H54 (cell line): ENCODE measurements at regions not wholly inside any gene's neighbourhood (a gene's known extent, or its start where the extent isn't known, plus 50 kb on each side); places are given as distances from the start of the nearest gene placed in this dataset.

Experiments used
- DNase-seq: peaks from one replicate; pipeline ENCODE4 v3.0.0; 2011; ENCODE audit warnings: low spot score, mixed read lengths; ENCODE audit not compliant: insufficient read length
- FAIRE-seq: peaks from 3 replicates; lab custom pipeline; 2011; peaks lifted over from hg19 to GRCh38; lab: Jason Lieb, UNC
- POLR2A ChIP-seq: IDR thresholded peaks from 2 replicates; pipeline ENCODE4 v1.6.1; 2011; ENCODE audit warnings: low read depth, mild to moderate bottlenecking, low read length

DNA sequence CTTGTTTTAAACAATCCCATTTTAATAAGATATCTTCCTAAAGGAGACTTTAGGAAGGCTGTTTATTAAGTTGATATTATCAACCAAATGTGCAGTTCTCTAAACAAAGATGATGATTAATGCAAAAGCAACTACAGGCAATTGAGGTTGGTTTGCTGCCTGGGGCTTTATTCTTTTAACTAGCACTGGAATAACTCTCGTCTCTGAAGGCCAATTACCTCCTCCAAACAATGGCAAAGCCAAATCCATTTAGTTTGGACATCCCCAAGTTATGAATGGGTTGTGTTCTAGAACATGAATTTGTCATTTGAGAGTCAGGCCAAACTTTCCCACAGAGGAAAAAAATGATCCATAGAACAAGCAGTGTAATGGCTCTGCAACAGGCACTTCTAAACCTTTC, 114.1 kb downstream of the SLC16A9 start:
- TF ChIP-seq POLR2A, result no peak
- FAIRE-seq (no peak), DNase-seq (no peak)

DNA sequence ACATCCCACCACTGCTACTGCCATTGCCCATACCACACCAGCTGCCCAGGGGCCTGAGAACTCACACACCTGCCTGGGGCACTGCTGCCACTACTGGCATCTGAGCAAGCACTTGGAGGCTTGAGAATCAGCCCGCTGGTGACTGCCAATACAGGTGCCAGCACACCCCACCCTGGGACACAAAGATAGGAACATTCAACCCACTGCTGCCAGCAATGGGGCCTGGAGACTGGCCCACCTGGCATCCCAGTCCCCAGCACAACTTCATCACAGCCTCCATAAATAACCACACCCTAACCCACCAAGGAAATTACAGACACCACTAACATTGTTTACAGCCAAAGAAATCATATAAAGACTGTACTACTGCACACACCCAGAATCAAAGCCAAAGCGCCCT, 115.9 kb downstream of the SLC16A9 start:
- FAIRE-seq (no peak), DNase-seq (no peak)
- TF ChIP-seq POLR2A, result no peak

DNA sequence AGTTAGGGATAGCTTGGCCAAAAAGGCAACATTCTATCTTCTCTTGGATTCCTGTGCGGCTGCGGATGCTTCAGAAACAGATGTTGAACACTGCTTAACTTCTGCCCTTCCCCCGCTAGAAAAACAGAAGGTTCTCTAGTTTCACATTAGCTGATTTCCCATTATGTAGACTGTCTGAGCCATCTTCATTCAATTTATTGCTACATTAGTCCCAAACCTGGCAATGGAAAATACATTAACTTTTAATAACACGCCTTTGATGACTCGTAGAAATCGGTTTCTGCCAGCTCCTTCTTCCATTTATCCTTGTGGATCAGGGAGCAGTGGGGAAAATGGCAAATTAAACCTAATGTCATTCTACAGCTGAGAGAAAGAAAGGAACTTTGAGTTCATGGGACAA, 119.9 kb downstream of the SLC16A9 start:
- DNase-seq (no peak), FAIRE-seq (no peak)
- no peak for TF ChIP-seq POLR2A

DNA sequence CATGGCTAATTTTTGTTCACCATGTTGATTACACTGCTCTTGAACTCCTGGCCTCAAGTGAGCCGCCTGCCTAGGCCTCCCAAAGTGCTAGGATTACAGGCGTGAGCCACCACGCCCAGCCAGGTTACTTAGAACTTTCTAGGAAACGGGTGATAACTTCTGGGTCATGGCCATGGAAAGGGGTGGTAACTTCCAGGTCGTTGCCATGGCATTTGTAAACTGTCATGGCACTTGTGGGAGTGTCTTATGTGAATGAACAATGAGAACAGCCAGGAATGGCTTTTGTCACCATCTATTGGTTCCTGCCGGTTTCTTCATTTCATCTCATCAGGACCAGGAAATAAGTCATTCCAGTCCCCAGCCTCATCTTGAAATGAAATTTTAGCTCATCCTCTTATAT, 120.9 kb downstream of the SLC16A9 start:
- no peak for TF ChIP-seq POLR2A
- no peak for FAIRE-seq

DNA sequence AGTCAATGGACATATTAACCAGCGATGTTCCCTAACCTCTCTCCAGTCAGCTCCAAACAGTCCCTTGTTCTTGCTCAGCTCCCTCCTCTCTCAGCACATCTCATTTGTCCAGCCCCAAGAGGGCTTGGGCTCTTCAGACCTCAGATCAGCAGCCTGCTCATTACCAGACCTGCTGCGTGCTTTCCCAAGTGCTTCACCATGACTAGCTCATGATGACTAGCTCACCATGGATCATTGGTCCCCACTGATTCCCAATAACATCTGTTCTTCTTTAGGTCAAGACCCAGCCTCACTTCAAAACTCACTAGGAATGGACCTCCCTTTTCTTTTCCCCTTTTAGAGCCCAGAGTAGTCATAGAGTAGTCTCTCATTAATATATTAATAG, 121.9 kb downstream of the SLC16A9 start:
- no peak for DNase-seq
- no peak for TF ChIP-seq POLR2A
- no peak for FAIRE-seq

More for the DNA sequence above, 120.9 kb downstream of the SLC16A9 start:
- no peak for DNase-seq

DNA sequence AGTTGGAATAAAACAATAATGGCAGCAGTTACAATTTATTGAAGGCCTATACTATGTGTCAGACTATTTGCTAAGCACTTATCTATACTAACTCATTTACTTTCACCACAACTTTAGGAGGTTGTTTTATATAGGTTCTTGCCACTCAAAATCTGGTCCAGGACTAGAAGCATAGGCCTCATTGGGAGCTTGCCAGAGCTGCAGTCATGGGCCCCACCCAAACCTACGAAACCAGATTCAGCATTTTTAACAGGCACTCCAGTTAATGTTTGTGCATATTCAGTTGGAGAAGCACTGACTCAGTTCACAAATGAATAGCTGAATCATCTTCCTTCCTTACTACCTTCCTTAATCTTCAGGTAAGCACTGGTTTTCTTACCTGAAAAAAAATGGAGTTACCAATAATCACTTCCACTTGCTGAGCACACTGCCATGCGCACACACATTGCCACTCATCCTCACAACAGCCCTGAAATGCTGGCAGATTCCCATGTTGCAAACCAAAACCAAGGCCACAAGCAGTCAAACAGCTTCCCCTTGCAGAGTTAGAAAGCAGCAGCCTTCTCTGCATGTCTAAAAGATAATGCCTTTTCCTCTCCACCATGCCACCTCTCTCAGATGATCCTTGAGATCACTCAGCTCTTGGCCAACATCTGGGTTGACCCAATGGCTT, 122.4 kb downstream of the SLC16A9 start:
- FAIRE-seq, result no peak

DNA sequence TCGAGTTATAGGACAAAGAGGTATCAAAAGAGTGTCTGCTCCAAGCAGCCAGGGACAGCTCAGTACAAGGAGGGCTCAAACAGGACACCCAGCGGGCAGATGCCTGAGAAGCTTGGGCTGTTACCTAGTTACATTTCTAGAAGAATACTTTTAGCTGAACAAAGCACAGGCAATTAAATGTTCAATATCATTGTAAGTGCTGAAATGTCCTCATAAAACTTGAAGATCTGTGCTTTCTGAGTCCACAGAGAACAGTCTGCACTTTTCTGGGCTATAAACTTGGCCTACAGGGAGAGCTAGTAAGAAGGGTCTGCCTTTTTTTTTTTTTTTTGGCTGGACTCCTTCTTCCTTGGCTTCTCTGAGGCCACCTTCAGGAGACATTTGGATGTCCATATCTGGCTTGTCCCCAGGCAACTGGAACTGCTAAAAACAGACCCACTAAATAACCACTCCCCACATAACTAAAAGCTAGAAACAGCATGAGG, 123.2 kb downstream of the SLC16A9 start:
- no peak for DNase-seq
- no peak for TF ChIP-seq POLR2A
- no peak for FAIRE-seq

More for the DNA sequence above, 122.4 kb downstream of the SLC16A9 start:
- no peak for DNase-seq
- TF ChIP-seq POLR2A, result no peak

DNA sequence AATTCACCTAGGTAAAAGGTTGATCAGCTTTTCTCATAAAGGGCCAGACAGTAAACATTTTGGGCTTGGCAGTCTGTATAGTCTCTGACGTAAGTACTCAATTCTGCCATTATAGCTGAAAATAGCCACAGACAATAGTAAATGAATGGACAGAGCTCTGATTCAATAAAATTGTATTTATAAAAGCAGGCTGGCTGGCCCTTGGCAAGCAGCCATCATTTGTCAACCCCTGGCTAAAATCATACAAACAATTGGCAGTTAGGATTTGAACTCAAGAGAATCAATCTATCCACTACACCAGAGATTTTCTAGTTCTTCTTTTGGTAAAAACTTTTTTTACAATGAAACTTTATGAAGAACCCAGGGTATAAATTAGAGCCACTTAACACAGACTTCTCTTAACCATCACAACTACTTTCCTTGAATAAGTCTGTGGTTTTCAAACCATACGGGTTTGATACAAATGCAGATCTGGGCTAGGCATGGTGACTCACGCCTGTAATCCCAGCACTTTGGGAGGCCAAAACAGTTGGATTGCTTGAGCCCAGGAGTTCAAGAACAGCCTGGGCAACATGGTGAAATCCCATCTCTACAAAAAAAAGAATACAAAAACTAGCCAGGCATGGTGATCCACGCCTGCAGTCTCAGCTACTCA, 124.5 kb downstream of the SLC16A9 start:
- no peak for TF ChIP-seq POLR2A
- no peak for DNase-seq
- FAIRE-seq, result no peak

DNA sequence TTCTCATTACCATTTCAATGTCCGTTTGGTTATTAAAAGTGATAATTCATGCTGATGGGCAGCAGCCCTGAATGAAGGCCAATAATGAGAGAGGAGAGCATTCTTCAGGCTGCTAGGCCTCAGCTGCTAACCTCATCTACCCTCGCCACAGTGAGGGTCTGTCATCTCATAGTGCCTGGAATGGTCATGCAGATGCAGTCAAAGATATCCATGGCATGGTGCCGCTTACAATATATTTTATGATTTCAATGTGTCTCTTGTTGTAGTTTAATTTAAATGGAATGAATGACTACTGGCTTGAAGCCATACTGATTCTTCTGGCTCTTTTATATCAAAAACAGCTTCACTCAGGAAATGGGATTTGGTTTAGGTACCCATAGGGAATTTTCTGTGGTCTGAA, 126.9 kb downstream of the SLC16A9 start:
- DNase-seq (no peak), FAIRE-seq (no peak)
- TF ChIP-seq POLR2A, result no peak

DNA sequence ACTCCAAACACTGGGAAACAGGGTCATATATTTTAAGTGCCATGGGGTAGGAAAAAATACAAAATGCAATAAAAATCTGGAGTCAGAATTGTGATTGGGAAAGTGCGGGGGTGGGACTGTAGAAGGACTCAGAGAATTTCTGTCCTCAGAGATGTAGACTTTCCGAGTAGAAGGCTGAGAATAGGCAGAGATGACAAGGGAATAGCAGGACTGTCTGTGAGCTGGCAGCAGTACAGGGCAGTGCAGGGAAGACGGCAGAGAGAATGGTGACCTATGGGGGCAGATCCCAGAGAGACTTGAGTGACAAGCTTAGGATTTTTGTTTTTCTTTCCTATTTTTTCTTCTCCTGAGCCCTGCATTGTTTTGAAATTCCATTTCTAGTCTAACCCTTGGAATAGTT, 127.6 kb downstream of the SLC16A9 start:
- no peak for TF ChIP-seq POLR2A
- no peak for FAIRE-seq
- DNase-seq, result no peak

DNA sequence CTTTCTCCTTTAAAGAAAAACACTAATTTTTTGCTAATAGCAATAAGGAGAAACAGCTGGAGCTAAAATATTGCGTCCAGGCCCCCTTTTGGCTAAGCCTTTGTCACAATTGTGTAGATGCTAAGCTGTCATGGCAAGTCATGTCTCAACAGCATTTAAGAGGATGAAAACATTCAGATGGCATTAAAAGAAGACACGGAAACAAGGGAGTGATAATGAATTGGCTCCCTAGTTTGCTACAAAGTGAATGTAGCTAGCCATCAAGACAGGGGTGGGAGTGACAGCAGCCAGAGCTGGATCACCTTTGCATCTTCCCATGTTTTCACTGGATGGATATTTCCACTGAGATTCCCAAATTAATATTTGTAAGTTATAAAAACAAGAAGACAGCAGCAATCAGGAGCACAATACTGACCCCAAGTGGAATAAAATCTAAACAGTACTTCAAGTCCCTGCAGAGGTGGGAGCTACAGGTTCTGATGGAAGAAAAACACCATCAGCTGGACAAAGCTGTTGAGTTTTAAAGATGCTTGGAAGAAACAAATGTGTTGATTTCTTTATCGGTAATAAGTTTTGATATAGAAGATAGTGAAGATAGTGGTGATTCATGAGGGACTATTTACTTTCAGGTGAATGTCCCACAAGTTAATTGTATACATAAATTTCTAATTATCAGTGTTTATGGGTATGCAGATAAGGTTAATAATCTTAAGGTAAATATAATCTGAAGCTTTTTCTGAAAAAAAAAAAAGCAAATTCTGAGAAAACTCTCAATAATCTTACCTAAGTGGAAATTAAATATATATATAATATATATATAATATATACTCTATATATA, 129.4 kb downstream of the SLC16A9 start:
- FAIRE-seq (peak; percentile 11), DNase-seq (no peak)
- no peak for TF ChIP-seq POLR2A

DNA sequence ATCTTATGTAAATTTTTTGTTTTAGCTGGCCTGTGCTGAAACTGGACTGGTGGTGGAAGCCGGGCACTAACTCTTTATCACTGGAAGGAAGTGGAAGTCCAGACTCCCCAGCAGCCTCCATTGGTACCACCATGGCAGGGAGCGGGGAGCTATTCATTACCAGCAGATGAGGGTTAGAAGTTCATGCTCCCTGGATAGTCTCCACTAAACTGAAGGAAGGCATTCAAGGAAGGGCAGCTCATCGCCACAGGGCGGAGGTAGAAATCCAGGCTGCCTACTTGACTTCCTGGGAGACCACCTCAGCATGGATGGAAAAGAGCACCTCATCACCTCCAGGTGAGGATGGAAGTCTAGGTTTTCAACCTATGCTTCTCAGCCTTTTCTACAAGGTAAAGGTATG, 130.9 kb downstream of the SLC16A9 start:
- DNase-seq (no peak), FAIRE-seq (no peak)
- TF ChIP-seq POLR2A, result no peak

DNA sequence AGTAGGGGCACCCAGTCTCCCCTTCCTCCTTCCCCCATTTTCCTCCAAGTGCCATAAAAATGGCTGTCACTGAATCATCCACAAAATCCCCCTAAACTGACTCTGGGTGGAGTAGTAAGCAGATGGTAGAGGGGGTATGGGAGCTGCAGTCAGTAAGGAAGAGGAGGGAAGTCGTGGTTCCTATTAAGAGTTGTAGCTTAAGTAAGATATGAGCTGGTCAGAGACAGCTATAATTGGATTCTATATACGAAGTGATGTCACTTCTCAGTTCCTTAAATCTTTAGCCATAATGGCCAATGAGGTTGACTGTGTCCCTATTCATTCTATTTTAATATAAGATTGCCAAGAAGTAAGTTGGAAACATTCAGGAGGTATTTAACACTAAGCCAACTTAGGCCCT, 131.7 kb downstream of the SLC16A9 start:
- TF ChIP-seq POLR2A, result no peak
- no peak for DNase-seq
- no peak for FAIRE-seq

DNA sequence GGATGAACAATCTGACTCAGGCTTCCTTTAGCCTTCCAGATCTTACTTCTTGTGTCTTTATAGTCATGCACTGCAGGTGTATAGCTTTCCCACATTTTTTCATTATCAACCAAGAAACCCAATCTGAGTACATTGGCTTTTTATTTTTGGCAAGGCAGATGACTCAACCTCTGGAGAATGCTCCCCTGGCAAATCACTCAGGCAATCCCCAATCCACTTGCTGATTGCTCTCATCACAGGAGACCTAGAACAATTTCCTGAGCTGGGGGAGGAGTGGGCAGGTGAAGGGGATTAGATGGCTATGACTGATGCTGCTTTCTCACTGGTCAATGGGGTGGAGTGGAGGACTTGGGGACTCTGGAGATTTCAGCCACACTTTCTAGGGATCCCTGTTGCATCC, 134.4 kb downstream of the SLC16A9 start:
- TF ChIP-seq POLR2A, result no peak
- peak; percentile 60 for FAIRE-seq
- no peak for DNase-seq
